Coronary artery (tissue), 2 donors: ENCODE measurements at regions not wholly inside any gene's neighbourhood (a gene's known extent, or its start where the extent isn't known, plus 50 kb on each side); places are given as distances from the start of the nearest gene placed in this dataset.

ENCODE experiments used
- DNase-seq: peaks from one replicate; pipeline ENCODE4 v3.0.0-alpha.2; 2017; ENCODE audit warnings: low spot score
- H3K27ac ChIP-seq, 2 donors: fragments of 200-600 bp; sonication (generic); one replicate each; pipeline ENCODE4 v1.5.1; 2016 to 2019
- H3K4me3 ChIP-seq: fragments of 200-600 bp; sonication (generic); 2 replicates; pipeline ENCODE4 v1.5.1; 2016; ENCODE audit warnings: mild to moderate bottlenecking, moderate library complexity
- CTCF ChIP-seq: fragments of 200-600 bp; sonication (generic); IDR thresholded peaks from one replicate; pipeline ENCODE4 v1.5.1; 2019; ENCODE audit warnings: antibody characterized with exemption

DNA sequence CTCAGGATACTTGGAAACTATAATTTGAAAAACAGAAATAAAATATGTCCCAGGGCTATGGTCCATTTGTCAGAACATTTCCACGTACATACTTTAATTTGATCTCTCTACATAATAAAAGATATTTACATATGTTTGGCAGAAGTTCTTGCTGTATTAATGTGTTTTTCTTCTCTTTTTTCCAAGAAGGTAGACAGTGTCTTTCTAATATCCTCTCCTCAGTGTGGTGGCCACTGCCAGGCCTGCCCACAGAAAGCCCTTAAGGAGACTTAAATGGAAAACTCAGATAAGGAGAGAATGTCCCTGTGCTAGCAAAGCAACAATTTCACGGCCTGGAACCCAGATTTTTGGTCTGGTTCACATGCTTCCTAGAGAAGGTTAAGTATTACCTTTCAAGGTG lies 76.5 kb upstream of the ARHGEF26 start:
- no peak for TF ChIP-seq CTCF
- no peak for DNase-seq
- Histone ChIP-seq H3K4me3 (no peak overlapping the region), H3K27ac (no peak overlapping the region)

DNA sequence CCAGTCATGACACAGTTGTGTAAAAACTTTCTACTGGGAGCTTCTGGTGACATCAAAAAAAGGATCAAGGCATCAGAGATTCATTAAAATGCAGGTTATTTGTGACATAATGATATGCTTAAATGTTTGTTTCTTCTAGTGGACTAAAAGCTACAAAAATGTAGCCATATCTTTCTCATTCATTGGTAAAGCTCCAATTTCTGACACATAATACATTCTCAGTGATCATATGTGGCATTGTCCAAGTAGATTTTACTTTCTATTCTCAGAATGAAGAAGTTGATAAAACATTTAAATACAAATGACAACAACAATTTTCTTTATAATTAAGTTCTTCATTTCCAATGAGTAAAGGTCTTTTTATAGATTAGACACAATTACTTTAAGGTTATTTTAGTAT lies 71.0 kb upstream of the ARHGEF26 start:
- no peak for TF ChIP-seq CTCF
- no peak overlapping the region for H3K4me3 ChIP-seq
- no peak overlapping the region for H3K27ac ChIP-seq
- DNase-seq, result no peak

DNA sequence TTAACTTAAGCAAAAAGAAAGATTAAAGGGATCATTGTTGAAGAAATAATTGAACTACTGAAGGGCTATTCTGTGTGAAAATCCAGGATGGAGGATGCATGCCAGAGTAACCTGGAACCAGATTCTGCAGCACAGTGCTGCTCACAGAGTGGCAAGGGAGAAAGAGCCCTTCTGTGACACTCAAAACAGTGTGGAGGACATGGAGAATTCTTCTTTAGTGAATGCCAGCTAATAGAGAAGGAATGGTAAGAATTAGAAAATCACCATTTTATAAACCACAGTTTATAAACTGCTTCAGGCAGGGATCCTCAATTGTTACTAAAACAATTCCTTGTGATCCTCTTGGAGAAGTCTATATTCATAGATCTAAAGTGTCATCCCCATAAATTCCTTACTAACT lies 70.4 kb upstream of the ARHGEF26 start:
- Histone ChIP-seq H3K27ac (no peak overlapping the region), H3K4me3 (no peak overlapping the region)
- DNase-seq, result no peak
- TF ChIP-seq CTCF, result no peak

GRCh38 chr3:154059833-154060232 lies 61.4 kb upstream of the ARHGEF26 start:
- peak overlapping the region; percentile 62 to 81 for H3K27ac ChIP-seq
- no peak for TF ChIP-seq CTCF
- peak overlapping the region; percentile 28 for H3K4me3 ChIP-seq
- DNase-seq, result no peak

GRCh38 chr3:154060238-154061000 lies 60.8 kb upstream of the ARHGEF26 start:
- Histone ChIP-seq H3K27ac (peak overlapping the region; percentile 62 to 81), H3K4me3 (peak overlapping the region; percentile 28)
- no peak for TF ChIP-seq CTCF
- no peak for DNase-seq

- H3K4me3 ChIP-seq, result peak overlapping the region; percentile 17
- DNase-seq, result no peak
- TF ChIP-seq CTCF, result no peak
- H3K27ac ChIP-seq, result peak overlapping the region in 1 of 2 donors; percentile 81
These were observed 60.2 kb upstream of the ARHGEF26 start for GRCh38 chr3:154061001-154061370.

DNA sequence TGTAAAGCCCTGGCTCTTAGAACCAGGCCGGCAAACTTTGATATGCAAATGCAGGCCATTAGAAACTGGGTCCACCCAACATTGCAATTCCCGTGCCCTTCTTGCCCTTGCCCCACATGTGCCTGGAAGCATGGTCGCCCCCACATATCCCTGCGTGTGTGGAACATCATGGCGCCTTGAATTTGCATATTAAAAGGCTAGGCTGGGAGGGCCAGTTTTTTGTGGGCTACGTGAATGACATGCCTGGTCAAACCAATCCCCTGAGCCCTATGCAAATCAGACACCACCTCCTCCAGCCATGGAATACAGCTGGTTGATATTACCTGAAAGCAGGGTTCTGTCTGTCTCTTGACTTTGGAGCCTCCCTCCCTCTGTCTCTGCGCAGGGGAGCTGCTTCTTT lies 58.7 kb upstream of the ARHGEF26 start:
- TF ChIP-seq CTCF, result no peak
- no peak overlapping the region for H3K4me3 ChIP-seq
- no peak for DNase-seq

More for the DNA sequence above, 58.7 kb upstream of the ARHGEF26 start:
- H3K27ac ChIP-seq, result no peak overlapping the region
